CD4-positive, alpha-beta T cell treated with Interleukin-15 for 1 hour (primary cell): ENCODE measurements at regions not wholly inside any gene's neighbourhood (a gene's known extent, or its start where the extent isn't known, plus 50 kb on each side); places are given as distances from the start of the nearest gene placed in this dataset.

Experiments
- DNase-seq: peaks from one replicate; pipeline ENCODE4 v3.0.0-alpha.2; 2020

- DNase-seq, result no peak
Observed at GRCh38 chr13:78325585-78325984, 277.8 kb downstream of the POU4F1 start.

- DNase-seq, result no peak
Observed at GRCh38 chr13:78323848-78324247, 279.5 kb downstream of the POU4F1 start.

- no peak for DNase-seq
Observed at GRCh38 chr13:78323040-78323439, 280.3 kb downstream of the POU4F1 start.

GRCh38 chr13:78319101-78319627 lies 284.2 kb downstream of the POU4F1 start:
- DNase-seq, result no peak

GRCh38 chr13:78317030-78317429 lies 286.3 kb downstream of the POU4F1 start:
- no peak for DNase-seq

GRCh38 chr13:78309497-78310180 lies 293.7 kb downstream of the POU4F1 start:
- DNase-seq, result no peak

GRCh38 chr13:78306519-78307206 lies 296.7 kb downstream of the POU4F1 start:
- DNase-seq, result no peak

- DNase-seq, result no peak
Observed at GRCh38 chr13:78305171-78305570, 298.2 kb downstream of the POU4F1 start.

GRCh38 chr13:78299832-78300623 lies 303.3 kb downstream of the POU4F1 start:
- no peak for DNase-seq

- no peak for DNase-seq
Observed at GRCh38 chr13:78298657-78299056, 304.7 kb downstream of the POU4F1 start.

GRCh38 chr13:78286748-78287147 lies 316.6 kb downstream of the POU4F1 start:
- no peak for DNase-seq

- DNase-seq, result no peak
Observed at GRCh38 chr13:78265098-78265497, 338.3 kb downstream of the POU4F1 start.

GRCh38 chr13:78258304-78258703 lies 339.7 kb upstream of the EDNRB start:
- no peak for DNase-seq

- no peak for DNase-seq
Observed at GRCh38 chr13:78256484-78256883, 337.9 kb upstream of the EDNRB start.

GRCh38 chr13:78254113-78254512 lies 335.5 kb upstream of the EDNRB start:
- DNase-seq, result no peak

- DNase-seq, result no peak
Observed at GRCh38 chr13:78247362-78247761, 328.7 kb upstream of the EDNRB start.

GRCh38 chr13:78241278-78241919 lies 322.8 kb upstream of the EDNRB start:
- DNase-seq, result peak; percentile 16

- DNase-seq, result no peak
Observed at GRCh38 chr13:78239714-78240113, 321.1 kb upstream of the EDNRB start.

GRCh38 chr13:78238911-78239310 lies 320.3 kb upstream of the EDNRB start:
- no peak for DNase-seq

GRCh38 chr13:78228940-78229339 lies 310.3 kb upstream of the EDNRB start:
- DNase-seq, result no peak

GRCh38 chr13:78228211-78228610 lies 309.6 kb upstream of the EDNRB start:
- DNase-seq, result no peak

- DNase-seq, result no peak
Observed at GRCh38 chr13:78227709-78228108, 309.1 kb upstream of the EDNRB start.

GRCh38 chr13:78215458-78216108 lies 297.0 kb upstream of the EDNRB start:
- DNase-seq, result no peak
